AG10803 (cell line): ENCODE measurements at regions not wholly inside any gene's neighbourhood (a gene's known extent, or its start where the extent isn't known, plus 50 kb on each side); places are given as distances from the start of the nearest gene placed in this dataset.

ENCODE experiments used
- DNase-seq: peaks from one replicate; pipeline ENCODE4 v3.0.0; 2010; ENCODE audit warnings: low read depth
- H3K4me3 ChIP-seq: 2 replicates; pipeline ENCODE4 v1.5.1; 2011; ENCODE audit warnings: mild to moderate bottlenecking, low read length, control low read depth
- CTCF ChIP-seq: conservative IDR thresholded peaks from 2 replicates; pipeline ENCODE4 v1.5.1; 2011; ENCODE audit warnings: mild to moderate bottlenecking, low read length, control low read depth, inconsistent platforms

GRCh38 chr18:14916181-14916580, 168.2 kb downstream of the ANKRD30B start:
- DNase-seq = no peak
- H3K4me3 ChIP-seq = no peak overlapping the region
- no peak for TF ChIP-seq CTCF

- H3K4me3 ChIP-seq = no peak overlapping the region
- DNase-seq = no peak
- no peak for TF ChIP-seq CTCF
Measured at GRCh38 chr18:14916851-14917250, 168.9 kb downstream of the ANKRD30B start.

- DNase-seq = no peak
- no peak for TF ChIP-seq CTCF
- no peak overlapping the region for H3K4me3 ChIP-seq
Measured at GRCh38 chr18:14917311-14917710, 169.3 kb downstream of the ANKRD30B start.

- TF ChIP-seq CTCF = no peak
- no peak overlapping the region for H3K4me3 ChIP-seq
- no peak for DNase-seq
Measured at GRCh38 chr18:14919666-14920065, 171.7 kb downstream of the ANKRD30B start.

- no peak overlapping the region for H3K4me3 ChIP-seq
- no peak for DNase-seq
- no peak for TF ChIP-seq CTCF
Measured at GRCh38 chr18:14921031-14921430, 173.1 kb downstream of the ANKRD30B start.

GRCh38 chr18:14921547-14921946, 173.6 kb downstream of the ANKRD30B start:
- no peak overlapping the region for H3K4me3 ChIP-seq
- no peak for TF ChIP-seq CTCF
- DNase-seq = no peak

- no peak overlapping the region for H3K4me3 ChIP-seq
- no peak for DNase-seq
- TF ChIP-seq CTCF = no peak
Measured at GRCh38 chr18:14922031-14922430, 174.1 kb downstream of the ANKRD30B start.
